Sigmoid colon (tissue), 6 donors: ENCODE measurements at regions not wholly inside any gene's neighbourhood (a gene's known extent, or its start where the extent isn't known, plus 50 kb on each side); places are given as distances from the start of the nearest gene placed in this dataset.
A peak's percentile ranks its signal among the peaks of the same experiment; 100 is the strongest.

ENCODE experiments used
- DNase-seq: peaks from one replicate; pipeline ENCODE4 v3.0.0-alpha.2; 2019
- H3K27ac ChIP-seq, 4 donors: fragments of 200-600 bp; sonication (generic); one replicate each; pipeline ENCODE4 v1.5.1; 2016 to 2019; ENCODE audit warnings: mild to moderate bottlenecking in 1 of 4
- H3K27me3 ChIP-seq, 3 donors: fragments of 200-600 bp; sonication (generic); one replicate each; pipeline ENCODE4 v1.5.1; 2019; ENCODE audit warnings: mild to moderate bottlenecking in 1 of 3
- H3K36me3 ChIP-seq, 4 donors: fragments of 200-600 bp; sonication (generic); one replicate each; pipeline ENCODE4 v1.5.1; 2016 to 2019
- H3K4me1 ChIP-seq, 4 donors: fragments of 200-600 bp; sonication (generic); one replicate each; pipeline ENCODE4 v1.5.1; 2017 to 2019
- H3K4me3 ChIP-seq, 4 donors: fragments of 200-600 bp; sonication (generic); one replicate each; pipeline ENCODE4 v1.5.1; 2017 to 2019; ENCODE audit warnings: mild to moderate bottlenecking in 2 of 4, moderate library complexity in 1 of 4
- H3K9me3 ChIP-seq, 4 donors: fragments of 200-600 bp in 3 of 4; sonication (generic) in 3 of 4; one replicate each; pipeline versions ENCODE4 v1.5.1 to v1.6.1; 2013 to 2019
- CTCF ChIP-seq, 4 experiments: fragments of 450-650 bp in 3 of 4; fragments of 200-600 bp in 1 of 4; IDR thresholded peaks; one replicate each; pipeline ENCODE4 v1.5.1; 2016 to 2019; ENCODE audit warnings: antibody characterized with exemption in 4 of 4, mild to moderate bottlenecking in 3 of 4, moderate library complexity in 2 of 4
- EP300 ChIP-seq, 4 donors: sonication (generic); formaldehyde crosslinking; IDR thresholded peaks; one replicate each; pipeline ENCODE4 v1.6.1; 2017; ENCODE audit warnings: antibody characterized with exemption in 4 of 4
- POLR2A ChIP-seq, 2 donors: fragments of 450-650 bp; IDR thresholded peaks; one replicate each; pipeline ENCODE4 v1.6.1; 2016; ENCODE audit warnings: antibody characterized with exemption in 2 of 2, mild to moderate bottlenecking in 2 of 2, moderate library complexity in 2 of 2
- POLR2AphosphoS5 ChIP-seq, 4 donors: sonication (generic); formaldehyde crosslinking; IDR thresholded peaks; one replicate each; pipeline ENCODE4 v1.6.1; 2017; ENCODE audit warnings: antibody characterized with exemption in 4 of 4
- WGBS, 2 donors: extraction: QIAGEN DNeasy Blood & Tissue Kit; methylation state at CpG; one replicate each; pipeline ENCODE4 v1.1.7; 2013; 5-methylcytosine and 5-hydroxymethylcytosine counted together
- intact Hi-C: fragments of 100-400 bp; cut with DNase I; formaldehyde crosslinking; loops from one replicate; pipeline ENCODE4 v1.15.1; 2023
- donor health status: healthy with polysubstance abuse.
- donor health status: healthy.

DNA sequence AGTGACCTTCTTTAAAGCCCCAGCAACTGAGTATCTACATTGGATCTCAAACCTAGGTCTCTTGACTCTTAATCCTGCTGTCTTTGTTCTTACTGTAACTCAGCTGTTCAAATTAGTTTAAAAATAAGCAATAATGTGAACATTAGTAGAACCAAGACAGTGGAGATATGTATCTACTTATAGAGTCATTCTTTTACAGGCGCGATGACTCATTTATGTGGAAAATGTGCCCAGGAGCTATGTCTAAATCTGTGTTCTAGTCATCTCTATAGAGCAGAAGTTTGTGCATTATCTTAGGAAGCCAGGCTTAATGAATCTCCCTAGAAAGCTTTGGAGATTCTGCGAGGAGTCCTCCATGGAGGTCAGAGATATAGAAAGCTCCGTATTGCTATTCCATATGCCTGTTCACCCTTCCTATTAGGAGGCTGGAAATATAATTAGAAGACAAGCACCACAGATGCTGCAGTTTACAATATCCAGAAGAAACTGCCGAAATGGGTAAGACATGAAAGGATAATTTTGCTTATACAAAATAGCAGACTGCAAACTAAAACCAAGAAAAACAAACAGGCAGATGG, 211.6 kb downstream of the TRIB2 start:
- TF ChIP-seq POLR2AphosphoS5 (IDR thresholded peaks at IDR 0.05) (no peak), POLR2A (IDR thresholded peaks at IDR 0.05) (no peak), EP300 (IDR thresholded peaks at IDR 0.05) (no peak), CTCF (IDR thresholded peaks at IDR 0.05) (no peak)
- Histone ChIP-seq H3K27me3 (no peaks in the 10 kb centered on the region), H3K4me3 (no peak overlapping the region), H3K27ac (peak overlapping the region in 3 of 4 donors; percentile 41 to 57 (median 48)), H3K4me1 (peaks cover 0 to 34% (median 29%) of the 10 kb centered on the region in 4 donors), H3K9me3 (no peaks in the 10 kb centered on the region), H3K36me3 (no peaks in the 10 kb centered on the region)
- intact Hi-C loops, result no loop called here
- WGBS, 2 donors, result 77 to 82% methylated on average over 5 of the region's 5 CpGs
- no peak for DNase-seq

- Histone ChIP-seq H3K27ac (peak overlapping the region in 3 of 4 donors; percentile 41 to 57 (median 48)), H3K9me3 (no peaks in the 10 kb centered on the region), H3K27me3 (no peaks in the 10 kb centered on the region), H3K4me1 (peaks cover 0 to 34% (median 28%) of the 10 kb centered on the region in 4 donors), H3K36me3 (no peaks in the 10 kb centered on the region), H3K4me3 (no peak overlapping the region)
- no peak for TF ChIP-seq POLR2A (IDR thresholded peaks at IDR 0.05)
- TF ChIP-seq EP300 (IDR thresholded peaks at IDR 0.05), result no peak
- peak in 1 of 4 donors; percentile 23 for TF ChIP-seq POLR2AphosphoS5 (IDR thresholded peaks at IDR 0.05)
- no peak for DNase-seq
- intact Hi-C loops, result no loop called here
- 28 to 30% methylated on average over 4 of the region's 4 CpGs for WGBS, 2 donors
Observed at GRCh38 chr2:12928775-12929401, 212.2 kb downstream of the TRIB2 start.

DNA sequence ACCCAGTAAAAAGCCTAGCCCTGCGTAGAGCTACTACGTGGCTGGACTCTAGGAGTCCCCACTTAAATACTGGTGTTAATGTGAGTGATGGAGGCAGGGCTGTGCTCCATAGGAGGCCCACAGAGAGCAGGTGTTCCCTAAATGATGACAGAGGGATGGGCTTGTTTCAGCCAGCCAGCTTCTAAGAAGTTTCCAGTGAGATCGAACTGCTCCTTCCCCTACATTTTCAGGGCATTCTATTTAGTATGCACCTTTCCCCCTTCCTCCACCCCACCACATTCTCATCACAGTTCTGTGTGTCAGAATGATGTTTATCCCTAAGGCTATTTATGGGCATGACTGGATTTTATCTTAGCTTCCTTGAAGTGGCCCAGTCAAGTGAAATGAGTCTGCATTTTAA, 213.0 kb downstream of the TRIB2 start:
- H3K27me3 ChIP-seq, result no peaks in the 10 kb centered on the region
- WGBS, 2 donors, result 77 to 78% methylated on average over 3 of the region's 3 CpGs
- no peaks in the 10 kb centered on the region for H3K9me3 ChIP-seq
- peak overlapping the region in 3 of 4 donors; percentile 29 to 57 (median 48) for H3K27ac ChIP-seq
- H3K4me1 ChIP-seq, result peaks cover 0 to 34% (median 27%) of the 10 kb centered on the region in 4 donors
- no peak overlapping the region for H3K4me3 ChIP-seq
- DNase-seq, result no peak
- H3K36me3 ChIP-seq, result no peaks in the 10 kb centered on the region
- intact Hi-C loops, result loop anchor here (5.0 to 10.0 kb wide), 3 partner anchors 78 to 765 kb away; no protein-coding TSS in a partner anchor
- TF ChIP-seq CTCF (IDR thresholded peaks at IDR 0.05), result no peak
- TF ChIP-seq EP300 (IDR thresholded peaks at IDR 0.05), result no peak
- no peak for TF ChIP-seq POLR2A (IDR thresholded peaks at IDR 0.05)

- TF ChIP-seq EP300 (IDR thresholded peaks at IDR 0.05), result no peak
- TF ChIP-seq POLR2A (IDR thresholded peaks at IDR 0.05), result no peak
- TF ChIP-seq CTCF (IDR thresholded peaks at IDR 0.05), result no peak
- no peak for TF ChIP-seq POLR2AphosphoS5 (IDR thresholded peaks at IDR 0.05)
- intact Hi-C loops, result loop anchor here (5.0 to 10.0 kb wide), 3 partner anchors 77 to 766 kb away; no protein-coding TSS in a partner anchor
Observed at GRCh38 chr2:12930391-12930790, 213.7 kb downstream of the TRIB2 start.

GRCh38 chr2:12931186-12931844, 214.6 kb downstream of the TRIB2 start:
- H3K4me1 ChIP-seq, result peaks cover 0 to 34% (median 27%) of the 10 kb centered on the region in 4 donors
- H3K27me3 ChIP-seq, result no peaks in the 10 kb centered on the region
- H3K9me3 ChIP-seq, result no peaks in the 10 kb centered on the region
- no peak for DNase-seq
- no peak overlapping the region for H3K4me3 ChIP-seq
- intact Hi-C loops, result loop anchor here (1.0 to 10.0 kb wide), 5 partner anchors 76 to 1101 kb away; no protein-coding TSS in a partner anchor
- H3K36me3 ChIP-seq, result no peaks in the 10 kb centered on the region
- 17 to 25% methylated on average over 4 of the region's 4 CpGs for WGBS, 2 donors
- peak overlapping the region in 1 of 4 donors; percentile 57 for H3K27ac ChIP-seq
- TF ChIP-seq EP300 (IDR thresholded peaks at IDR 0.05) (no peak), POLR2AphosphoS5 (IDR thresholded peaks at IDR 0.05) (no peak), CTCF (IDR thresholded peaks at IDR 0.05) (peak; percentile 76 to 87 (median 82)), POLR2A (IDR thresholded peaks at IDR 0.05) (no peak)

More at GRCh38 chr2:12930391-12930790, 213.7 kb downstream of the TRIB2 start:
- peak overlapping the region in 2 of 4 donors; percentile 48 to 57 for H3K27ac ChIP-seq
- no peak overlapping the region for H3K4me3 ChIP-seq
- no peaks in the 10 kb centered on the region for H3K36me3 ChIP-seq
- no peak for DNase-seq
- no peaks in the 10 kb centered on the region for H3K9me3 ChIP-seq
- peaks cover 0 to 34% (median 27%) of the 10 kb centered on the region in 4 donors for H3K4me1 ChIP-seq
- no peaks in the 10 kb centered on the region for H3K27me3 ChIP-seq
- 47 to 58% methylated on average over 1 of the region's 1 CpG for WGBS, 2 donors
